ENCODE measurements at regions not wholly inside any gene's neighbourhood (a gene's known extent, or its start where the extent isn't known, plus 50 kb on each side); places are given as distances from the start of the nearest gene placed in this dataset.

GRCh38 chr16:54585094-54585997 is 298.8 kb upstream of the IRX3 start:
- no peaks in the 10 kb centered on the region for H3K27me3 ChIP-seq (ENCODE audit: control insufficient read depth, insufficient read depth, low read length)
- H3K4me3 ChIP-seq (ENCODE audit: low read length in 3 of 3): no peak overlapping the region
- no peak overlapping the region for H3K27ac ChIP-seq (ENCODE audit: low read depth in 2 of 2, low read length in 2 of 2)
- H3K36me3 ChIP-seq (ENCODE audit: control insufficient read depth in 2 of 3, insufficient read depth in 3 of 3, low read length in 3 of 3): no peaks in the 10 kb centered on the region
- DNase-seq (peak in 3 of 5 donors; percentile 33 to 81 (median 76)), FAIRE-seq (no peak)
- intact Hi-C loops (cut with DNase I): no loop called here
- TF ChIP-seq CTCF (IDR thresholded peaks at IDR 0.05; ENCODE audit: borderline replicate concordance, extremely low read depth, insufficient read depth): no peak
- H3K9me3 ChIP-seq (ENCODE audit: control insufficient read depth in 2 of 3, insufficient read depth in 1 of 3, low read length in 3 of 3): no peaks in the 10 kb centered on the region
- H3K4me1 ChIP-seq (ENCODE audit: control insufficient read depth in 2 of 3, insufficient read depth in 2 of 3, low read depth in 1 of 3, low read length in 3 of 3): no peaks in the 10 kb centered on the region
- H3K9ac ChIP-seq (ENCODE audit: low read length in 3 of 3): no peak overlapping the region

- Histone ChIP-seq H3K27ac (ENCODE audit: low read depth in 2 of 2, low read length in 2 of 2) (no peak overlapping the region), H3K4me3 (ENCODE audit: low read length in 3 of 3) (no peak overlapping the region), H3K9me3 (ENCODE audit: control insufficient read depth in 2 of 3, insufficient read depth in 1 of 3, low read length in 3 of 3) (no peaks in the 10 kb centered on the region), H3K9ac (ENCODE audit: low read length in 3 of 3) (no peak overlapping the region), H3K36me3 (ENCODE audit: control insufficient read depth in 2 of 3, insufficient read depth in 3 of 3, low read length in 3 of 3) (no peaks in the 10 kb centered on the region), H3K27me3 (ENCODE audit: control insufficient read depth, insufficient read depth, low read length) (no peaks in the 10 kb centered on the region), H3K4me1 (ENCODE audit: control insufficient read depth in 2 of 3, insufficient read depth in 2 of 3, low read depth in 1 of 3, low read length in 3 of 3) (no peaks in the 10 kb centered on the region)
- intact Hi-C loops (cut with DNase I): no loop called here
- no peak for TF ChIP-seq CTCF (IDR thresholded peaks at IDR 0.05; ENCODE audit: borderline replicate concordance, extremely low read depth, insufficient read depth)
- DNase-seq: no peak
- FAIRE-seq: no peak
Observed at GRCh38 chr16:54584121-54584520, 297.5 kb upstream of the IRX3 start.

GRCh38 chr16:54582631-54583250 is 296.2 kb upstream of the IRX3 start:
- no peak for FAIRE-seq
- intact Hi-C loops (cut with DNase I): no loop called here

More at GRCh38 chr16:54582631-54583250, 296.2 kb upstream of the IRX3 start:
- H3K9ac ChIP-seq (ENCODE audit: low read length in 3 of 3): no peak overlapping the region
- DNase-seq: peak in 4 of 5 donors; percentile 51 to 72 (median 64)
- H3K9me3 ChIP-seq (ENCODE audit: control insufficient read depth in 2 of 3, insufficient read depth in 1 of 3, low read length in 3 of 3): no peaks in the 10 kb centered on the region
- H3K27me3 ChIP-seq (ENCODE audit: control insufficient read depth, insufficient read depth, low read length): no peaks in the 10 kb centered on the region
- TF ChIP-seq CTCF (IDR thresholded peaks at IDR 0.05; ENCODE audit: borderline replicate concordance, extremely low read depth, insufficient read depth): no peak
- H3K4me3 ChIP-seq (ENCODE audit: low read length in 3 of 3): no peak overlapping the region
- H3K27ac ChIP-seq (ENCODE audit: low read depth in 2 of 2, low read length in 2 of 2): no peak overlapping the region
- no peaks in the 10 kb centered on the region for H3K4me1 ChIP-seq (ENCODE audit: control insufficient read depth in 2 of 3, insufficient read depth in 2 of 3, low read depth in 1 of 3, low read length in 3 of 3)
- no peaks in the 10 kb centered on the region for H3K36me3 ChIP-seq (ENCODE audit: control insufficient read depth in 2 of 3, insufficient read depth in 3 of 3, low read length in 3 of 3)
